T47D (cell line): ENCODE measurements at regions not wholly inside any gene's neighbourhood (a gene's known extent, or its start where the extent isn't known, plus 50 kb on each side); places are given as distances from the start of the nearest gene placed in this dataset.

Experiments
- DNase-seq, 2 experiments: peaks; one replicate each; pipeline versions ENCODE4 v3.0.0 to v3.0.0-alpha.2; 2011 to 2012; ENCODE audit warnings: low read depth in 1 of 2, low spot score in 1 of 2
- JUND ChIP-seq: IDR thresholded peaks from 2 replicates; pipeline ENCODE4 v1.6.1; 2012; ENCODE audit warnings: low read depth
- in situ Hi-C: cut with HindIII; loops from 2 replicates; pipeline ENCODE4 v1.10.0; 2016; ENCODE audit warnings: low sequenced_read_pairs, low pct_unique_long_range_greater_than_20kb

DNA sequence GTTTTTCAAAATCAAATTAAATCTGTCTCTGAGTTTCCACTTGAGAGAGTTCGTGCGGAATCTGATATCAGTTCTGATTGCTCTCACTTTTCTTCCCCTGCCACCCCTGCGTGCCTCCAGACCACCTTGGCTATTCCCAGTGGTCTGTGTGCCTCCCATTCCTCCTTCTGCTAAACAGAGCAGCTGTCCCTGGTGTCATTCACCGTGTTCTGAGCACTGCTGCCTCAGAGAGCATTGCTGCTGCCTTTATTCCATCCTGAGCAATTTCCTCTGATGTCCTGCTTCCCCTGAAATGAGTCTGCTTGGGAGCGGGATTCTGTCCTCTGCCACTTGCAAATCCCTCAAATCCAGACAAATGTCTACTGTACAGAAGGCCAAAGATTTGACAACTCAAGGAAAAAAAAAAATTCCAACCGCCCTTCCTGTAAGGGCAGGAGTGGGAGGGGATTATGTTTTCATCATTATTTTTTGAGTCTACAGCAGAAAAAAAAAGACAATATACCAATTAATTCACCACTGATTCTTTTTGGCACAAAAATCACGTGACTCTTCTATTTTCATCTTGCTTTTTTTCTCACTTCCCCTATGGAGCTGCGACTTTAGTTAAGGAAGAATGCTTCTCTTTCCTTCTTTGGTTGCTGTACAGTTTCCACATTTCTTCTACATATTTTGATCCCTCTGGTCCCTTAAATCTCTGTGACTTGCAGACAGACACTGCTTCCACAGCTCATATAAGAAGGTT lies 833.0 kb downstream of the EPHA7 start:
- in situ Hi-C loops: no loop called here
- no peak for DNase-seq
- TF ChIP-seq JUND: no peak

DNA sequence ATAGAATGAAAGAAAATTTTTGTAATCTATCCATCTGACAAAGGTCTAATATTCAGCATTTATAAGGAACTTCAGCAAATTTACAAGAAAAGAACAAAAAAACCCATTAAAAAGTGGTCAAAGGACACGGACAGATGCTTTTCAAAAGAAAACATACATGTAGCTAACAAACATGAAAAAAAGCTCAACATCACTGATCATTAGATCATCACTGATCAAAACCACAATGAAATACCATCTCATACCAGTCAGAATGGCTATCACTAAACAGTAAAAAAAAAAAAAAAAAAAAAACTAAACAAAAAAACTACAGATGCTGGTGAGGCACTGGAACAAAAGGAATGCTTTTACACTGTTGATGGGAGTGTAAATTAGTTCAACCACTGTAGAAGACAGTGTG lies 837.1 kb downstream of the EPHA7 start:
- DNase-seq: no peak
- in situ Hi-C loops: no loop called here
- no peak for TF ChIP-seq JUND

DNA sequence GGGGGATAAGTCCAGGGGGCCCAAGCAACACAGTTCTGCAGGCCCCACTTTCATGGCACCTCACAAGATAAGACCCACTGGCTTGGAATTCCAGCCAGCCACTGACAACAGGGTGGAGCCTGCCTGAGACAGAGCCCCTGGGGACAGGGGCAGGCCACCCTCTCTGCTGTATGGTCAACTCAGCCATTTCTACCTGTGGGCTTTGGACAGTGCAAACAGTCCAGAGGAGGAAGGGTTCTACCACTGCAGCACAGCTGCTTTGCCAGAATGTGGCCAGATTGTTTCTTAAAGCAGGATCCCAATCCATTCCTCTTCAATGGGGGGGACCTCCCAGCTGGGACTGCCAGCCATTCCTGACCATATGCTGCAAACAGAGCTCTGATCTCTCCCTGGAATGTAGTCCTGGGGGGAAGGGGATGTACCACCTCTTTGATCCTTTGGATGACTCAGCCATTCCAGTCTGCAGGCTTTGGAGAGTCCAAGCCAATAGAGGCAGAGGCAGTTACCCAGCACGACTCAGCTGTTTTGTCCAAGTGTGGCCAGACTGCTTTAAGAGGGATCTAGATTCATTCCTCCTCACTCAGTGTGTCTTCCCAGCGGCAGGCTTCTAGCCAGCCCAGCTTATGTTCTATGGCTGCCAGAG lies 842.2 kb downstream of the EPHA7 start:
- no peak for TF ChIP-seq JUND
- no peak for DNase-seq
- in situ Hi-C loops: no loop called here

DNA sequence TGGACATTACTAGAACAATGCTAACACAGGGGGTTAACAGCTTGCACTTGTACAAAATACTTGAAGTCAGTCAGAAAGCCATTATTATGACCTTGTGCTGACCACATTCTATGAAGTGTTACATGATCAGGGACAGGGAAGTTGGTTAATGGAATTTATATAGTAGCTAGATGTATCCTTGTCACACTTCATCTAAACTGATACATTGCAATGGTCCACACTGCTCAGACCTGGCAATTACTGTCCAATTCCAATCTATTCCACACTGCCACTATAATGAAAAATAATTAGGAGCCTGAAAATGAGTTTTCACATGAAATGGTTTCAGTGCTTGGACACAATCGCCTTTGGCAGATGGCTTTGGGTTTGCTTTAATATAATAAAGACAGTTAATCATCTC lies 850.8 kb downstream of the EPHA7 start:
- in situ Hi-C loops: no loop called here
- no peak for DNase-seq
- no peak for TF ChIP-seq JUND

DNA sequence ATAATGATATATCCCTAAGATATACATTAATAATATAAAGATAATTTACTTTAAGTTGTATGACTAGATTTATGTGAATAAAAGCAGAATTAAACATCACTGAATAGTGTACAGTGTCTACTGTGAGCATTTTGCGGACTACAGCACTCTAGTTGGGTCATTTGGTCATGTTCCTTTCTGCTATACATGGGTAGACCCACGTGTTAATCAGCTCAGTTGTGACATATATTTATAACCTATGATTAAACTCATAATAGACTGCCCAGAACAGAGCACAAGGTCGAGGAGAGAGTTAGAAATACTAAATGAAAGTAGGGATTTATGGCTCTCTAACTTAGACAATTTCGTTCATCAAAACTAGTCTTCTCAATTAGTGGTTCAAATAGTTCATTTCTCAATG lies 852.7 kb downstream of the EPHA7 start:
- in situ Hi-C loops: no loop called here
- no peak for TF ChIP-seq JUND
- no peak for DNase-seq

DNA sequence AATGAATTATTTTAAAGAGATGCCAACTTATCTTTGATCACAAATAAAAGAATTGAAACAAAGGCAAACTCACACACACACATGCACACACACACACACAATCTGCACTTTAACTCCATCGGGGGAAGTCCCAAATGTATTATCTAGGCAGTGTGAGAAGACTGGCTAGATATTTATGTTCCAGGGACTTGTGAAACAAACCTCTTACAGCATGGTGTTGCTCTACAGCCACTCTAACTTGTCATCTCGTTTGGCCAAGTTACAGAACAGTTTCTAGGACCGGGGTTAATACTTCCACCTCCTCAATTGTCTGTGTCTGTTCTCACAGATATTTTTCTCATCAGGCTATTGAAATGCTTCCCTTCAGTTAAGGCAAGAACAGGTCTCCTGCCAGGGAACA lies 855.0 kb downstream of the EPHA7 start:
- no peak for TF ChIP-seq JUND
- in situ Hi-C loops: no loop called here
- no peak for DNase-seq

DNA sequence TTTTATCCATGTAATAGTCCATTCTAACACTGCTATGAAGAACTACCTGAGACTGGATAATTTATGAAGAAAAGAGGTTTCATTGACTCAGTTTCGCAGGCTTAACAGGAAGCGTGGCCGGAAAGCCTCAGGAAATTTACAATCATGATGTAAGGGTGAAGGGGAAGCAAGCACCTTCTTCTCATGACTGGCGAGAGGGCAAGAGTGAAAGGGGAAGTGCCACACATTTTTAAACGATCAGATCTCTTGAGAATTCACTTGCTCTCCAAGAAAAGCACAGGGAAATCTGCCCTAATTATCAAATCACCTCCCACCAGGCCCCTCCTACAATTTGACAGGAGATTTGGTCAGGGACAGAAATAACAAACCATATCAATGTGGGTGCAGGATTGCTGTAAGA lies 859.7 kb downstream of the EPHA7 start:
- in situ Hi-C loops: no loop called here
- TF ChIP-seq JUND: no peak
- DNase-seq: no peak

DNA sequence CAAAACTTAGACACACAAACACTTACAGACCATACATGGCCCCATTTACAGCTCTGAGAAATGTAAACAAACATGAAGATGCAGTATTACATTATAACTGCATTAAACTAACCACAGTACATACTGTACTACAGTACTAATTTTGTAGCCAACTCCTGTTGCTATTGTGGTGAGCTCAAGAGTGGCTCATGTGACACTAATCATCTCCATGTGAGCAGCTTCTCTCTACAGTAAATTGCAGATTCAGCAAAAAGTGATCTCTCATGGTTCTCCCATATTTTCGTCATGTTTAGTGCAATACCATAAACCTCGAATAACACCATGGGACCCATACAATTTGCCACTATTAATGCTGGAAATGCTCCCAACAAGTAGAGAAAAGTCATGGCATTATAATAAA lies 860.4 kb downstream of the EPHA7 start:
- DNase-seq: no peak
- in situ Hi-C loops: no loop called here
- TF ChIP-seq JUND: no peak

DNA sequence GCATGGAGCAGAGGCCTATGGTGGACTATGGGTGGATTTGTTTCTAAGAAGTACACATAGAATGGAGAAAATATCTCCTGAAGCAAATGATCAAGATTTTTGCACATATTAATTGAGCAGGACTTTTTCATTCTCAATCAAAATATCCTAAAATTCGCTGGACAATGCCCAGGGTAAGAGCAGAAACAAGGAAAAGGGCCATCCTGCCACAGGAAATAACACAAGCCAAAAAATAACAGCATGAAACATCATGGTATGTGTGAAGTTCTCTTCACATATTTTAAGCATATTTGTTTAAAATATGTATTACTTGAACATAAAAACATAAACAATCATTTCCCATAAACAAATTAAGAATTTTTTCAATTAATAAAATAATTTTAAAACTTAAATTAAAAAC lies 868.9 kb downstream of the EPHA7 start:
- in situ Hi-C loops: no loop called here
- no peak for TF ChIP-seq JUND
- no peak for DNase-seq

DNA sequence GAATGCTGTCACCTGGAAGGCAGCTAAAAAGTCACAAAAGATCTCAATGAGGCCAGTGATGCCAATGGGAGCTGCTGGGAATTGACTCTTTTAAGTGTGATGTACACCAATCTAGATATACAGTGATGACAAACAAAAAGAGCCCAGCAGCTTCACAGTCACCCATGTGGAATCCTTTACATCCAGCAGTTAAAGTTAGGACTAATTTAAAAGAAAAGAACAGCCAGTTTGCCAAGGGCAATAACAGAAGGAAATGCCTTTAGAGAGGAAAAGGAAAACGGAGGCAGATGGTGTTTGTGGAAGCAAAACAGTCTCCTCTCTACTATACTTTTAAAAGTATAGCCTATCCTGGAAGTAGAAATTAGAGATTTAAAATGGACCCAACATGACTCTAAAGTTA lies 873.5 kb downstream of the EPHA7 start:
- no peak for TF ChIP-seq JUND
- no peak for DNase-seq
- in situ Hi-C loops: no loop called here

DNA sequence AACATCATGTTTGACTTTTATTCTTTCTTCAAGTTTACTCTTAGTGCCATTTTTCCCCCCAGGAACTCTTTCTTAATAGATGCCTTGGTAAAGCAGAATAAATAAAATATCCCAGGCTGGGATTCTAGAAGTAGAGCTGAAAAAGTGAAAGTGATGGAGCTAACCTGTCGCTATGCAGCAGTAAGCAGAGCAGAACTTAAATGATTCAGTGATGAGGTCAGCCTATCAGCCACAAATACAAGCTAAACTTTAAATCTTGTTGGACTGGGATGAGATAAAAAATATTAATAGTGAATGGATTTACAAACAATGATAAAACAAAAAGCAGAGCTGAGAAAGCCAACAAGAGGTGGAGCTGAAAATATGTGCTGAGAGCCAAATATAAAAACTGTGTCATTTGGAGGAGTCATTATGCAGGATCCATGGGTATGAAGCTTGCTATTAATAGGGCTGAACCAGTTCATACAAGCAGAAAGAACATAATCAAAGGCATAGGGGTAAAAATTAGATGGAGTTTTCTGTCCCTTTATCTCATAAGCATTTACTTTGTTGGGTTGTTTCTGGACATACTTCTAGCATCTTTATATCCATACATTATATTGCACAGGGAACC lies 877.8 kb downstream of the EPHA7 start:
- DNase-seq: no peak
- no peak for TF ChIP-seq JUND
- in situ Hi-C loops: no loop called here

DNA sequence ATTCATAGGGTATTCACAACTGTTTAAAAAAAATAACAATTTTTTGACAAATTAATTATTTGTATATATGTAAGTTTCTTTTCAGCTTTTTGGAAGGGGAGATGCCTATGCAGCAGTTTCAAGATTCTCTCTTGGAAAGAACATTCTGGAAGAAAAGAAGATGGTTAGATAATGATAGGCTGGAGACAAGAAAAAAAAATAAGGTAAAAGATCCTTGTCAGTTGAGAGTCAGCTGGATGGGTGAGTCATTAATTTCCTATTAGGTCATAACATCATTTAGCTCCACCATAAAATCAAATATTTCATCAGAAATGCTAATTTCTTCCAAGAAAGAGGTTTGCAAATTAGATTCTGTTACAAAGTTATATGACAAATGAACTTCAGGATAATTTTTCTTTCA lies 880.4 kb downstream of the EPHA7 start:
- in situ Hi-C loops: no loop called here
- TF ChIP-seq JUND: no peak
- no peak for DNase-seq

DNA sequence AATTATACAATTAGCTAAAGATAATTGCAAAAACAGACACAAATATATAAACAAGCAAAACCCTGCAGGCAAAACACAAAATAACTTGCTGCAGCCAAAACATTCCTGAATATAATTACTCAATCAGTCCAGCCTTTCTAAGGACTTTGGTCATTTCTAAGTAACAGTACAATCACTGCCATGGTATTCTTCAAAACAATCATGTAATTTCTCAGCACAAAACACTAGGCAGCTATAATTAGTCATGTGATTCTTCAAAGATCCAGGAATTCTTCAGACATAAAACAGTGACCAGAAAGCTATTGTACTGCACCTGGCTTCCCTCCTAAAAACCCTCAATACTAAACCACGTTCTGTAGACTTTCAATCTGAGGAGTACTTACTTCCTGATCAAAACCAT lies 881.1 kb downstream of the EPHA7 start:
- TF ChIP-seq JUND: no peak
- in situ Hi-C loops: no loop called here
- DNase-seq: peak in 1 of 2 experiments; percentile 3

DNA sequence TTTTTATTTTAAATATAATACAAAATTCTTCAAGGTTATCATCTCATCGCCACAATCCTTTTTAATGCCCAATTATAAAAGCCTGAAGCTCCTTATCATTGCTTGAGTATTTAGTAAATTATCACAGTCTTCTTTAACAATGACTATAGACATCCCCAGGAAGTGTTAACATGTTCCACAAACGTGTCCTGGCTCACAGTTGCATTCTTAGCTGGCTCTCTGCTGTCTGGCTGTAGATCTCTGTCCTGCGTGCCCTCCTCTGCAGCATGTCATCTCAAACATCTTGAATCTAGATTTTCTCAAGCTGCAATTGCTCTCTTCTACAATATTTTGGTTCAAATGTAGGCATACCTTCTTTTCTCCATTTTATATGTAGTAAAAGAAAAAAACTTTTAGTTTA lies 885.2 kb downstream of the EPHA7 start:
- DNase-seq: no peak
- in situ Hi-C loops: no loop called here
- no peak for TF ChIP-seq JUND
